ENCODE measurements at regions not wholly inside any gene's neighbourhood (a gene's known extent, or its start where the extent isn't known, plus 50 kb on each side); places are given as distances from the start of the nearest gene placed in this dataset.

DNA sequence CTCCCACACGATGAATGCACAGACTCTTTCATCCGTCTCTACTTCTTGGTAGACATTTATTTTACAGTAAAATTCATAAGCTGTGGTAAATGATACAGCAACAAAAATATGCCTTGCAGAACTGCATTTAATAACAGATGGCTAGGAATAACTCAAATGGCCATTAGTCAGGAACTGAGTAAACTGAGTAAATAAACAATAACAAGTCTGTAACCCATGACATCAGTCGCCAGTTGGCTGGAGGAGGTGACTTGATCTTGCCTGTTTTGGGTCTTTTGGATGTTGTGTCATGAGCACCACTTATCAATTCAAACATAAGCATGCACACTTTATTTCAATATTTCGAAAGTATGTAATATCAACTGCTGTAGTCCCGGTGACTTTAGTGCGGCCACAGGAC lies 632.6 kb upstream of the ARGLU1 start:
- TF ChIP-seq EZH2 (IDR thresholded peaks at IDR 0.05) (no peak), POLR2AphosphoS5 (IDR thresholded peaks at IDR 0.05; ENCODE audit: borderline replicate concordance, low read depth, low read length) (no peak)

Data from SK-N-MC (cell line).